ENCODE measurements at regions not wholly inside any gene's neighbourhood (a gene's known extent, or its start where the extent isn't known, plus 50 kb on each side); places are given as distances from the start of the nearest gene placed in this dataset.

DNA sequence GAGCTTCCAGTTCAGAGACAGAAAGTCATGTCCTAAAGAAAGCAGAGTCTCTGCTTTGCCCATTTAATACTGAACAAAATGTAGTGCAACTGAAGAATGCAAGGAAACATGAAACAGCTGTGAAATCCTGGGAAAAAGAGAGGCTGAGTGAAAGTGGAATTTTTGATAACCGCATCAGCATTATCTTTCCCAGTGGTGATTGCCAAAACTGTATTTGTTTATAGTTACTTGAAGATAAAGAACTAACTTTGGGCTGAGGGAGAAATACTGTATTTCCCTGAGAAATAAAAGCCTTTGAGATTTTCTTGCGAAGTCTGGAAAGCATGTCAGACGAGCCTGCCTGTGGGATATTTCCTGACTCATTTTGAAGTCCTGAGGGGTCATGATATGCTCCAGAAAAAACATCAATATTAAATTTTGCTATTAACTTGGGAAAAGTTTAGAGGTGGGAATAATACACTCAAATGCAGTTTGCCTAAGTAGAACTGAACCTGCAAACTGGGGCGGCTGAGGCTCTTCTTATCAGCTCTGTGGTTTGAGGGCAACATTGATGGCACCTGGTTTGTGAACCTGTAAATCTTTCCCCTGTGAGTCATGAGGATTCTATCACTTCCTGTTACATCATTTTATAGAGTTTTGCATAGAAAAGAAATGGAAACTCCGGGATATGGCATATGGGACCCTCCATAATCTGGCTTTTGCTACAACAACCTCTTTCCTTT lies 855.3 kb downstream of the MCTP2 start:
- TF ChIP-seq TOX (CRISPR knock-in tag; IDR thresholded peaks at IDR 0.05; ENCODE audit: borderline replicate concordance) (no peak), GLIS3 (CRISPR knock-in tag; IDR thresholded peaks at IDR 0.05) (no peak), PPARA (CRISPR knock-in tag; IDR thresholded peaks at IDR 0.05; ENCODE audit: borderline replicate concordance) (no peak)
- TF ChIP-seq, protein P1, sequence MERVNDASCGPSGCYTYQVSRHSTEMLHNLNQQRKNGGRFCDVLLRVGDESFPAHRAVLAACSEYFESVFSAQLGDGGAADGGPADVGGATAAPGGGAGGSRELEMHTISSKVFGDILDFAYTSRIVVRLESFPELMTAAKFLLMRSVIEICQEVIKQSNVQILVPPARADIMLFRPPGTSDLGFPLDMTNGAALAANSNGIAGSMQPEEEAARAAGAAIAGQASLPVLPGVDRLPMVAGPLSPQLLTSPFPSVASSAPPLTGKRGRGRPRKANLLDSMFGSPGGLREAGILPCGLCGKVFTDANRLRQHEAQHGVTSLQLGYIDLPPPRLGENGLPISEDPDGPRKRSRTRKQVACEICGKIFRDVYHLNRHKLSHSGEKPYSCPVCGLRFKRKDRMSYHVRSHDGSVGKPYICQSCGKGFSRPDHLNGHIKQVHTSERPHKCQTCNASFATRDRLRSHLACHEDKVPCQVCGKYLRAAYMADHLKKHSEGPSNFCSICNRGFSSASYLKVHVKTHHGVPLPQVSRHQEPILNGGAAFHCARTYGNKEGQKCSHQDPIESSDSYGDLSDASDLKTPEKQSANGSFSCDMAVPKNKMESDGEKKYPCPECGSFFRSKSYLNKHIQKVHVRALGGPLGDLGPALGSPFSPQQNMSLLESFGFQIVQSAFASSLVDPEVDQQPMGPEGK (CRISPR knock-in tag; IDR thresholded peaks at IDR 0.05; ENCODE audit: borderline replicate concordance): no peak

Measured in SK-N-SH treated with all-trans-retinoic acid at 6 μM for 48 hours (cell line).